ENCODE measurements at regions not wholly inside any gene's neighbourhood (a gene's known extent, or its start where the extent isn't known, plus 50 kb on each side); places are given as distances from the start of the nearest gene placed in this dataset.

DNA sequence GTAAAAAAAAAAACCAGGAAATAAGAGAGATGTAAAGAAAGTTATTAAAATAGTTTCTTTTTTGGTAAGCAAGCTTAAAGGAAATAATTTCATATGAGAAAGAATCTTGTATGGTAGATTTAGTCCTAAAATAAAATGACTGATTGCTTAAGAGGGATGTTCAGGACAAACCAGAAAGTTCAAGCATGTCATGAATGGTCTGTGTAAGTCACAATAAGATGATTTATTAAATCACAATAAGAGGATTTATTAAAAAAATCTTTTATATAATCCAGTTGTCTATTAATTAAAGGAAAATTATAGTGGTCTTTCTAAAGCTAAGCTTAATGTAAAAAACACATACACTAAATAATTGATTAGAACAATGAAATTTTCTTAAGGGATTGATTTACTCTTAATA, 91.8 kb upstream of the OR13F1 start:
- H3K27ac ChIP-seq, result no peak overlapping the region
- TF ChIP-seq CTCF (IDR thresholded peaks at IDR 0.05; ENCODE audit: low read depth, low read length, missing control alignments), result no peak
- no peak for DNase-seq
- H3K4me3 ChIP-seq (ENCODE audit: low read depth, low read length), result no peak overlapping the region
- no peaks in the 10 kb centered on the region for H3K27me3 ChIP-seq (replicated peaks)
- no peaks in the 10 kb centered on the region for H3K36me3 ChIP-seq (replicated peaks)
- in situ Hi-C loops (cut with HindIII; ENCODE audit: low pct_ligation_motif_present, low sequenced_read_pairs), result no loop called here

DNA sequence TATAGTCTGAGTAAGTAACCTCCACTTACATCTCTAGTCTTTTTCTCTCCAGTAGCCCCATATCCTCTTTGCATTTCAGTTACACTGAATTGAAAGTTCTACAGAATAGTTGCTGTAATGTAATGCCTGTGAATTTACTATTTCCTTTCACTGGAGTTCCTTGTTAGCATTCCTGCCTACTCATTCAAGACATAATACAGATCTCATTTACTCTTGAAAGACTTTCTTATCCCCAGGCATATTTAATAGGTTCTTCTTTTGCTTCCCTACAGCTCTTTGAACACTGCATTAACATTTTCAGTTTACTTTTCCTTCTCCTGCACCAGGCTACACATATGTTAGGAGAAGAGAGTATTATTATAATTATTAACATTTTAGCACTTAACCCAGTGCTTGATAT, 87.6 kb upstream of the OR13F1 start:
- H3K4me3 ChIP-seq (ENCODE audit: low read depth, low read length), result no peak overlapping the region
- H3K27ac ChIP-seq, result no peak overlapping the region
- H3K36me3 ChIP-seq (replicated peaks), result no peaks in the 10 kb centered on the region
- no peak for DNase-seq
- TF ChIP-seq CTCF (IDR thresholded peaks at IDR 0.05; ENCODE audit: low read depth, low read length, missing control alignments), result no peak
- H3K27me3 ChIP-seq (replicated peaks), result no peaks in the 10 kb centered on the region
- in situ Hi-C loops (cut with HindIII; ENCODE audit: low pct_ligation_motif_present, low sequenced_read_pairs), result no loop called here

DNA sequence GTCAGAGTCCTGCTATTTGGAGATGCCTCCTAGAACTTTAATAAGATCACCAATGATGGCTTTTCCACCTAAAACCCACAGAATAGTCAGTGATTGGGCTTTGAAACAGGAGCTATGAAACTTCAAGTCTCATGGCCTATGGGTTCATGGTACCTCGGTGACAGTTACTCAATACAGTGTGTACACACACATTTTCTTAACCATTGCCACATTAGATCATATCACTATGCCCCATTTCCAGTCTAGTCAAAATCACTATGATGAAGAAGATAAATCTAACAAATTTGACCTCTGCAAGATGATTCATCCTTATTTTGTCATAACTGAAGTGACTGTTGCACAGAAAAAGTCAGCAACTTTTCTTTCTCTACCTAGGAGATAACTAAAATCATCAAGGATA, 86.8 kb upstream of the OR13F1 start:
- no peak for TF ChIP-seq CTCF (IDR thresholded peaks at IDR 0.05; ENCODE audit: low read depth, low read length, missing control alignments)

GRCh38 chr9:104429031-104429546, 75.0 kb upstream of the OR13F1 start:
- no peak for DNase-seq
- TF ChIP-seq CTCF (IDR thresholded peaks at IDR 0.05; ENCODE audit: low read depth, low read length, missing control alignments), result no peak
- no peak overlapping the region for H3K27ac ChIP-seq
- H3K36me3 ChIP-seq (replicated peaks), result no peaks in the 10 kb centered on the region
- in situ Hi-C loops (cut with HindIII; ENCODE audit: low pct_ligation_motif_present, low sequenced_read_pairs), result no loop called here
- H3K27me3 ChIP-seq (replicated peaks), result no peaks in the 10 kb centered on the region
- no peak overlapping the region for H3K4me3 ChIP-seq (ENCODE audit: low read depth, low read length)

More for the DNA sequence above, 86.8 kb upstream of the OR13F1 start:
- in situ Hi-C loops (cut with HindIII; ENCODE audit: low pct_ligation_motif_present, low sequenced_read_pairs), result no loop called here
- H3K4me3 ChIP-seq (ENCODE audit: low read depth, low read length), result no peak overlapping the region
- H3K27ac ChIP-seq, result no peak overlapping the region
- no peaks in the 10 kb centered on the region for H3K36me3 ChIP-seq (replicated peaks)
- no peak for DNase-seq
- no peaks in the 10 kb centered on the region for H3K27me3 ChIP-seq (replicated peaks)

DNA sequence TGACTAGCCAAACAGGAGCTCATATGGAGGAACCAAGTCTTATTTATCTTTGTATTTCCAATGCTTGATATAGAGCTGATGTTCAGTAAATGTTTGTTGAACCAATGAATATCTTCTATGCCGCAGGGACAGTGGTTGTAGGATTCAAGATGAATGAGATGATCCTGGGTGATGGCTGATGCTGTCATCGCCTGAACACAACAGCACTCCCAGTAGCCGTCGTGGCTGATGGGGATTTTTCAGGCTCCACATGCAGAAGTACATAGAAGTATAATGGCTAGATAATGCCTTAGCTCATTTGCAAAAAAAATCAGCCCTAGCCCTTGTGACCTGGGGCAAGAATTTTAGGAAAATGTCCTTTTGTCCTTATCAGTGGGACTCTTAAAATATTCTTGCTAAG, 69.0 kb upstream of the OR13F1 start:
- no peak overlapping the region for H3K4me3 ChIP-seq (ENCODE audit: low read depth, low read length)
- no peak for TF ChIP-seq CTCF (IDR thresholded peaks at IDR 0.05; ENCODE audit: low read depth, low read length, missing control alignments)
- no peak overlapping the region for H3K27ac ChIP-seq
- DNase-seq, result no peak
- no peaks in the 10 kb centered on the region for H3K36me3 ChIP-seq (replicated peaks)
- no peaks in the 10 kb centered on the region for H3K27me3 ChIP-seq (replicated peaks)
- in situ Hi-C loops (cut with HindIII; ENCODE audit: low pct_ligation_motif_present, low sequenced_read_pairs), result no loop called here

GRCh38 chr9:104448036-104448435, 56.0 kb upstream of the OR13F1 start:
- no peak overlapping the region for H3K4me3 ChIP-seq (ENCODE audit: low read depth, low read length)
- no peaks in the 10 kb centered on the region for H3K36me3 ChIP-seq (replicated peaks)
- no peaks in the 10 kb centered on the region for H3K27me3 ChIP-seq (replicated peaks)
- H3K27ac ChIP-seq, result no peak overlapping the region
- TF ChIP-seq CTCF (IDR thresholded peaks at IDR 0.05; ENCODE audit: low read depth, low read length, missing control alignments), result no peak
- in situ Hi-C loops (cut with HindIII; ENCODE audit: low pct_ligation_motif_present, low sequenced_read_pairs), result no loop called here
- DNase-seq, result no peak

All from brain microvascular endothelial cell (primary cell).